Naive thymus-derived CD8-positive, alpha-beta T cell (primary cell): ENCODE measurements at regions not wholly inside any gene's neighbourhood (a gene's known extent, or its start where the extent isn't known, plus 50 kb on each side); places are given as distances from the start of the nearest gene placed in this dataset.

Experiments
- ATAC-seq, 2 donors: fragments of 150-1000 bp; cut with Tn5 transposase in 1 of 2; sonication (Bioruptor Pico), chemical (Tn5 transposase) in 1 of 2; 1 replicate in 1 of 2; 2 replicates in 1 of 2; pipeline ENCODE4 v1.10.0; 2021; ENCODE audit warnings: mild to moderate bottlenecking in 2 of 2, moderate library complexity in 2 of 2
- POLR2A ChIA-PET: fragments of 350-600 bp; sonication (Branson Sonifier 250); formaldehyde crosslinking; loops from one replicate; lab custom pipeline; 2021; ENCODE audit warnings: antibody characterized with exemption; lab: Charles Lee
- DNase-seq, 10 donors: peaks; one replicate each; pipeline versions ENCODE4 v3.0.0 to v3.0.0-alpha.2; 2020 to 2022
- H3K27ac Mint-ChIP-seq, 10 donors: one replicate each; pipeline ENCODE4 v1.8.0; 2020 to 2022; ENCODE audit warnings: mild to moderate bottlenecking in 10 of 10, mixed read lengths in 10 of 10, moderate library complexity in 4 of 10, inconsistent platforms in 1 of 10
- H3K27me3 Mint-ChIP-seq, 5 donors: one replicate each; pipeline ENCODE4 v1.8.0; 2021 to 2022; ENCODE audit warnings: mixed read lengths in 5 of 5
- H3K36me3 Mint-ChIP-seq, 3 donors: one replicate each; pipeline ENCODE4 v1.8.0; 2020 to 2022; ENCODE audit warnings: mixed read lengths in 3 of 3, mild to moderate bottlenecking in 2 of 3, inconsistent platforms in 1 of 3
- H3K4me1 Mint-ChIP-seq, 4 donors: one replicate each; pipeline ENCODE4 v1.8.0; 2021 to 2022; ENCODE audit warnings: mixed read lengths in 4 of 4
- H3K4me3 Mint-ChIP-seq, 10 donors: one replicate each; pipeline ENCODE4 v1.8.0; 2020 to 2022; ENCODE audit warnings: mild to moderate bottlenecking in 10 of 10, mixed read lengths in 10 of 10, moderate library complexity in 6 of 10, inconsistent platforms in 1 of 10
- H3K9me3 Mint-ChIP-seq, 9 donors: one replicate each; pipeline ENCODE4 v1.8.0; 2020 to 2022; ENCODE audit warnings: mixed read lengths in 9 of 9, mild to moderate bottlenecking in 3 of 9, inconsistent platforms in 1 of 9, moderate library complexity in 1 of 9

GRCh38 chr1:235925016-235925415 is 58.3 kb upstream of the LYST start:
- Mint-ChIP-seq H3K4me1 (peaks cover 13 to 44% (median 22%) of the 10 kb centered on the region in 4 donors), H3K27me3 (no peaks in the 10 kb centered on the region), H3K4me3 (no peak overlapping the region), H3K27ac (no peak overlapping the region), H3K9me3 (no peaks in the 10 kb centered on the region), H3K36me3 (no peaks in the 10 kb centered on the region)
- POLR2A ChIA-PET: no interaction called here
- no peak for DNase-seq
- no peak for ATAC-seq

- POLR2A ChIA-PET: interaction anchor here (1.1 to 1.2 kb wide), 2 partner anchors 17 to 31 kb away, joined by 3 to 5 read pairs; no protein-coding TSS in a partner anchor
- ATAC-seq (peak; percentile 70 to 83), DNase-seq (peak in 4 of 10 donors; percentile 6 to 33 (median 22))
- Mint-ChIP-seq H3K27me3 (no peaks in the 10 kb centered on the region), H3K27ac (peak overlapping the region; percentile 63 to 85 (median 70)), H3K36me3 (no peaks in the 10 kb centered on the region), H3K4me1 (peaks cover 15 to 41% (median 23%) of the 10 kb centered on the region in 4 donors), H3K4me3 (peak overlapping the region in 5 of 10 donors; percentile 4 to 53 (median 33)), H3K9me3 (no peaks in the 10 kb centered on the region)
Observed at GRCh38 chr1:235923466-235924021, 56.8 kb upstream of the LYST start.

- POLR2A ChIA-PET: no interaction called here
- Mint-ChIP-seq H3K4me1 (peaks cover 19 to 49% (median 34%) of the 10 kb centered on the region in 4 donors), H3K4me3 (no peak overlapping the region), H3K27me3 (no peaks in the 10 kb centered on the region), H3K9me3 (no peaks in the 10 kb centered on the region), H3K27ac (peak overlapping the region in 4 of 10 donors; percentile 40 to 79 (median 50)), H3K36me3 (no peaks in the 10 kb centered on the region)
- ATAC-seq (no peak), DNase-seq (no peak)
Observed at GRCh38 chr1:235920596-235921375, 54.1 kb upstream of the LYST start.

- Mint-ChIP-seq H3K9me3 (no peaks in the 10 kb centered on the region), H3K4me1 (peaks cover 19 to 49% (median 34%) of the 10 kb centered on the region in 4 donors), H3K27ac (peak overlapping the region in 4 of 10 donors; percentile 7 to 79 (median 46)), H3K4me3 (no peak overlapping the region), H3K27me3 (no peaks in the 10 kb centered on the region), H3K36me3 (no peaks in the 10 kb centered on the region)
- DNase-seq (no peak), ATAC-seq (no peak)
- POLR2A ChIA-PET: no interaction called here
Observed at GRCh38 chr1:235919833-235920441, 53.2 kb upstream of the LYST start.

GRCh38 chr1:235919127-235919832 is 52.6 kb upstream of the LYST start:
- POLR2A ChIA-PET: no interaction called here
- Mint-ChIP-seq H3K27me3 (peaks cover 0 to 1% (median 0%) of the 10 kb centered on the region in 5 donors), H3K4me1 (peaks cover 19 to 45% (median 31%) of the 10 kb centered on the region in 4 donors), H3K9me3 (no peaks in the 10 kb centered on the region), H3K4me3 (no peak overlapping the region), H3K36me3 (no peaks in the 10 kb centered on the region), H3K27ac (peak overlapping the region in 4 of 10 donors; percentile 3 to 67 (median 32))
- DNase-seq (no peak), ATAC-seq (no peak)

GRCh38 chr1:235918465-235918864 is 51.8 kb upstream of the LYST start:
- Mint-ChIP-seq H3K36me3 (no peaks in the 10 kb centered on the region), H3K4me3 (no peak overlapping the region), H3K9me3 (no peaks in the 10 kb centered on the region), H3K27ac (peak overlapping the region in 2 of 10 donors; percentile 24 to 47), H3K4me1 (peaks cover 15 to 37% (median 23%) of the 10 kb centered on the region in 4 donors), H3K27me3 (peaks cover 0 to 1% (median 0%) of the 10 kb centered on the region in 5 donors)
- ATAC-seq: no peak
- DNase-seq: no peak
- POLR2A ChIA-PET: no interaction called here

GRCh38 chr1:235918032-235918431 is 51.3 kb upstream of the LYST start:
- POLR2A ChIA-PET: interaction anchor here (1.2 to 1.5 kb wide), 2 partner anchors 13 to 51 kb away, joined by 5 to 7 read pairs; partner anchors contain the start of gene LYST

GRCh38 chr1:235917267-235917811 is 50.6 kb upstream of the LYST start:
- POLR2A ChIA-PET: interaction anchor here (1.2 to 1.5 kb wide), 2 partner anchors 14 to 50 kb away, joined by 5 to 7 read pairs; partner anchors contain the start of gene LYST
- H3K4me3 Mint-ChIP-seq: peak overlapping the region in 6 of 10 donors; percentile 11 to 70 (median 54)
- H3K27me3 Mint-ChIP-seq: peaks cover 0 to 1% (median 0%) of the 10 kb centered on the region in 5 donors
- no peaks in the 10 kb centered on the region for H3K36me3 Mint-ChIP-seq
- peak overlapping the region; percentile 1 to 92 (median 64) for H3K27ac Mint-ChIP-seq
- DNase-seq (peak; percentile 11 to 77 (median 44)), ATAC-seq (peak; percentile 98 to 99)
- peaks cover 6 to 26% (median 12%) of the 10 kb centered on the region in 4 donors for H3K4me1 Mint-ChIP-seq
- H3K9me3 Mint-ChIP-seq: no peaks in the 10 kb centered on the region

More at GRCh38 chr1:235918032-235918431, 51.3 kb upstream of the LYST start:
- peaks cover 0 to 1% (median 0%) of the 10 kb centered on the region in 5 donors for H3K27me3 Mint-ChIP-seq
- ATAC-seq: no peak
- peak overlapping the region in 1 of 10 donors; percentile 83 for H3K27ac Mint-ChIP-seq
- no peaks in the 10 kb centered on the region for H3K36me3 Mint-ChIP-seq
- peaks cover 11 to 33% (median 19%) of the 10 kb centered on the region in 4 donors for H3K4me1 Mint-ChIP-seq
- H3K9me3 Mint-ChIP-seq: no peaks in the 10 kb centered on the region
- DNase-seq: no peak
- no peak overlapping the region for H3K4me3 Mint-ChIP-seq
